ENCODE measurements at regions not wholly inside any gene's neighbourhood (a gene's known extent, or its start where the extent isn't known, plus 50 kb on each side); places are given as distances from the start of the nearest gene placed in this dataset.

DNA sequence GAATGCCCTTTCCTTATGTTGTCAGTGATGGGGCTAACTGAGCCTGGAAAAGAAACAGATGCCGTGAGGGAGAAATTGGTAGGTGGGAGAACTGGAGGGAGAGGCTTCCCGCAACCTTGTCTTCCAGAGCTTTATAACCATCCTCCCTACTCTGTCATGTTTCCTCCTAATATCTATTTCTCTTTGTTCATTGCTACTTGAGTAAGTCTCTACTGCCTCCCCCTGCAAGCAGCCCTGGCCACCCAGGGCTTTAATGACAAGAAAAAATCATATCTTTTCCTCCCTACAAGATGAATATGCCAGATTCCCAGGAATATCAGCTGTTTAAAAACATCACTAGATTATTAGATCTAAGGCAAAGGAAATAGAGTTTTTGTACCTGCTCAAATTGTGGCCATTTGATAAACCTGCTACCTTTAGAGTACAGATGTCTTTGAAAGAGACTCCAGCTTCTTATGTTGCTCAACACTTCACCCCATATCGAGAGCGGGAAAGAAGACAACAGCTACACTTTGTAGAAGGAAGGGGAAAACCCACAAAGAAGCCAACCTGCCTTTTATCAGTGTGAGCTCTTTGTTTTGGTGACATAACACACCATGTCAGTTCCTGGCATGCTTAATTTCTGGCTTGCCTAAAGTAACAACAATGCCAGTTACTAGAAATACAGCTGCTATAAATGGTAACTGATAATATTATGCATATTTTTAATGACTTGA, 186.6 kb upstream of the LEF1 start:
- TF ChIP-seq POLR2A (IDR thresholded peaks at IDR 0.05; ENCODE audit: low read length) (no peak), GATA1 (IDR thresholded peaks at IDR 0.05; ENCODE audit: low read depth, low read length) (no peak)
